ENCODE measurements at regions not wholly inside any gene's neighbourhood (a gene's known extent, or its start where the extent isn't known, plus 50 kb on each side); places are given as distances from the start of the nearest gene placed in this dataset.

DNA sequence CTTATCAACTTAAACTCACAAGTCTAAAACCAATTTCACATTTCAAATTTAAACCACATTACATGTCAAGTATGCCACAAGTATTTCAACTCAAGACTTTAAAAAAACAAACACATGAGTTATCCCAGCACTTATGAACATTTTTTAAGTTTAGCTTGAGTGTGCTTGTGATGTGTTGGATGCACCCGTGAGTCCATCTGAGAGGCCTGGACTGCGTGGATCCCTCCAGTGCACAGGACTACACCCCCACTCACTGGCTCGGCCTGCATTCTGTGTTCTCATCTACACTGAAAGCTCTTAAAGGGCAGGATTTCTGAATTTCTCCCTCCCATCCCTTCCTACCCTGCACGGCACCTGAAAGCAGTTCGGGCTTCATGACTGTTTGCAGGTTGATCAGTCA is 128.8 kb upstream of the CD93 start:
- TF ChIP-seq POLR2A (IDR thresholded peaks at IDR 0.05) (no peak), CTCF (IDR thresholded peaks at IDR 0.05) (no peak)

Measured in heart left ventricle (tissue), 13 donors.